AG04450 (cell line): ENCODE measurements at regions not wholly inside any gene's neighbourhood (a gene's known extent, or its start where the extent isn't known, plus 50 kb on each side); places are given as distances from the start of the nearest gene placed in this dataset.

Experiments
- CTCF ChIA-PET: fragments of 300-600, 350-600 bp; formaldehyde crosslinking; extraction: SDS; loops from one replicate; lab custom pipeline; 2022; ENCODE audit warnings: antibody characterized with exemption, inconsistent platforms; lab: Charles Lee
- POLR2A ChIA-PET: fragments of 350-600 bp; formaldehyde crosslinking; extraction: SDS; loops from one replicate; lab custom pipeline; 2021; ENCODE audit warnings: antibody characterized with exemption, inconsistent platforms; lab: Yijun Ruan, JAX
- DNase-seq: peaks from one replicate; pipeline ENCODE4 v3.0.0-alpha.2; 2011; ENCODE audit warnings: low read depth, low spot score
- H3K27ac ChIP-seq: one replicate; pipeline ENCODE4 v1.5.1; 2012; ENCODE audit warnings: low read depth, low read length, control low read depth
- H3K27me3 ChIP-seq: one replicate; pipeline ENCODE4 v1.6.0; 2012; ENCODE audit warnings: low read length; ENCODE audit not compliant: control insufficient read depth, insufficient read depth
- H3K4me3 ChIP-seq: 2 replicates; pipeline ENCODE4 v1.5.1; 2011; ENCODE audit warnings: mild to moderate bottlenecking, low read depth, low read length, control low read depth
- H3K9me3 ChIP-seq: 2 replicates; pipeline ENCODE4 v1.5.1; 2012; ENCODE audit warnings: low read length; ENCODE audit not compliant: control insufficient read depth, insufficient read depth
- CTCF ChIP-seq: IDR thresholded peaks from 2 replicates; pipeline ENCODE4 v1.5.1; 2011; ENCODE audit warnings: low read depth, low read length, control low read depth, inconsistent platforms

GRCh38 chr17:68694791-68695485, 93.8 kb upstream of the FAM20A start:
- Histone ChIP-seq H3K27ac (no peak overlapping the region), H3K4me3 (no peak overlapping the region), H3K27me3 (peaks cover 4% of the 10 kb centered on the region), H3K9me3 (no peaks in the 10 kb centered on the region)
- ChIA-PET CTCF (no interaction called here), POLR2A (no interaction called here)
- DNase-seq: no peak
- TF ChIP-seq CTCF: no peak

- no peak overlapping the region for H3K27ac ChIP-seq
- CTCF ChIA-PET: no interaction called here
- H3K9me3 ChIP-seq: no peaks in the 10 kb centered on the region
- H3K4me3 ChIP-seq: no peak overlapping the region
- TF ChIP-seq CTCF: no peak
- H3K27me3 ChIP-seq: peaks cover 4% of the 10 kb centered on the region
- no peak for DNase-seq
- POLR2A ChIA-PET: no interaction called here
These were observed 92.7 kb upstream of the FAM20A start for GRCh38 chr17:68693896-68694295.

GRCh38 chr17:68693466-68693865, 92.3 kb upstream of the FAM20A start:
- Histone ChIP-seq H3K27ac (no peak overlapping the region), H3K27me3 (peaks cover 2% of the 10 kb centered on the region), H3K9me3 (no peaks in the 10 kb centered on the region), H3K4me3 (no peak overlapping the region)
- no peak for TF ChIP-seq CTCF
- DNase-seq: no peak
- POLR2A ChIA-PET: no interaction called here
- CTCF ChIA-PET: no interaction called here

- no peaks in the 10 kb centered on the region for H3K9me3 ChIP-seq
- CTCF ChIA-PET: no interaction called here
These were observed 85.2 kb upstream of the FAM20A start for GRCh38 chr17:68686108-68686988.

More at GRCh38 chr17:68686108-68686988, 85.2 kb upstream of the FAM20A start:
- POLR2A ChIA-PET: no interaction called here
- no peak for TF ChIP-seq CTCF
- no peak overlapping the region for H3K27ac ChIP-seq
- H3K27me3 ChIP-seq: peaks cover 2% of the 10 kb centered on the region
- H3K4me3 ChIP-seq: no peak overlapping the region
- no peak for DNase-seq
